HG03439 (cell line): ENCODE measurements at regions not wholly inside any gene's neighbourhood (a gene's known extent, or its start where the extent isn't known, plus 50 kb on each side); places are given as distances from the start of the nearest gene placed in this dataset.
"Not testable (repeated sequence)": the region's sequence is repeated elsewhere in the genome, so short reads cannot be mapped to it uniquely, and the experiment has no call there.

ENCODE experiments used
- ATAC-seq: cut with Tn5 transposase; IDR thresholded peaks from one replicate; pipeline ENCODE4 v1.9.1; 2021; ENCODE audit warnings: mild to moderate bottlenecking, moderate library complexity; ENCODE audit not compliant: unreplicated experiment

DNA sequence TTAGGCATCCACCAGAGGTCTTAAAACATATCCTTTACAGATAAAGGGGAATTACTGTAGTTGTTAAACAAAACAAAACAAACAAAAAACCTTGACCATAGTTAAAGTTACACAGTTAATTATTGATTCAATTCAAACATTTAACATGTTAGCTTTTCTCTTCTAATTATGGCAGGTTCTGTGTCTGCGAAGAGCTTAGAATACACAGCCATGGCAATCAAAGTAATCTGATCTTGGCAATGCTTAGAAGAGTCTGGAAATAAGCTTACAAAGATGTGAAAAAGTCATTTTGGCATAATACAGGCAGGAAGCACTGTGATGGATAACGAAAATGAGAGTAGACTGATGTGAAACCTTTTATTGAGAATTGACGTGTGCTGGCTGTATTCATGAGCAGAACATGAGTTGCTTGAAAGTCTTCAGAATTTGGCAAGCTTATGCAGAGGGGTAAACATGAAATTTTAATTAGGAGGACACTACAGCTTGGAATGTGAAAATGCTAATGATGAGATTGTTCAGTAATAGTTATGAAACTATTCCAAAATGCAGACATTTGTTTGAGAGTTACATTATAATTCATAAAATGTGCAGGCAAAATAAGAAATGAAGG is 629.6 kb downstream of the FSCB start:
- peak; percentile 61 for ATAC-seq

DNA sequence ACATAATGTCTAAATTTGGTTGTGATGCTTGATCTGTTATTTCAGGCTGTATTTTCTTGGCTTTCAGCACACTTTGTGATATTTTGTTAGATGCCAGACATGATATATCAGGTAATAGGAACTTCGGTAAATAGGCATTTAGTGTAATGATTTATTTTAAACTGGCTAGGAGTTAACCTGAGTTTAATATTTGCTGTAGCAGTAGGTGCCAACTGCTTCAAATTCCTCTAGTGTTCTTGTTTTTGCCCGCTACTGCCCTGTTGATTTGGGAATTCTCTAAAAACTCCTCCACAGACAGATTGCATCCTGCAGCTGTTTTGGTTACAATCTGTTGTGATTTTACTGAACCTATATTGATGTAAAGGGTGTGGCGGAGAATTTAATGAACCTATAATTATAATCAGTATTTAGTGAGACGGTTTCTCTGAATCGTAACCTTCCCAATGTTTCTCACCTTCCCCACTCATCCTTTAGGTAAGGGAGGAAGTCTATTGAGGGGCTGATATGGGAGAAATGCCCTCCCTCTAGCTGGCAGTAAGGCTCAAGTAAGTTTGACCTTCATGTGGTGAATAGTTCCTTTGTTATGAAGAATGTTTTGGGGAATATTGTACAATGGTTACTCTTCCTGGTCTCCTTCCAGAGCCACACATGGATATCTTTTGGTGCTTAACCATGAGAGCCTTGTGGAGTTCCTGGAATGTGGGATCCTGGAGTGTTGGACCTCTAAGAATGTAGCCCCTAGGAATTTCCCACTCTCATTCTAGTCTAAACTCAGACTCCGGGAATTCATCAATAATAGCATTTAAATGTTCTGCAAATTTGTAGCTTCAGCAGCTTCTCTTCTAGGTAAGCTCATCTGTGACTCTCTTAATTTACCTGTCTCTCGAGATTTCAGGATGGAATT is 634.1 kb downstream of the FSCB start:
- ATAC-seq = no peak

DNA sequence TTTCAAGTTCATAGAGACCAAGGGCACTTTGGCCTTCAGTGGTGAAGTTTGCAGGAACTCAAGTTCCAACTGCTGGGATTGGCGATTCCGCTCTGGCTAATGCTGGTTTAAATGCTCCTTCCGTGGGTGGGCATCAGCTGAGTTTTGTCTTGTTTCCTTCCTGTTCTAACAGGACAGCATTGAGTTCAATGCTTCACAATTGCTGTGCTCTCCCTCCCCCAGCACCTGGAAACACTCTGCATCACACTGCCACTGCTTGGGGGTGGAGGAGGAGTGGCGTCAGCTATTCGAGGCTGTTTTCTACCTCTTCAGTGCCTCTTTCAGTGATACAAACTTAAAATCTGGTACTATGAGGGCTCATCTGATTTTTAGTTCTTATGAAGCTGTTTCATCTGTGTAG is 634.9 kb downstream of the FSCB start:
- no peak for ATAC-seq

DNA sequence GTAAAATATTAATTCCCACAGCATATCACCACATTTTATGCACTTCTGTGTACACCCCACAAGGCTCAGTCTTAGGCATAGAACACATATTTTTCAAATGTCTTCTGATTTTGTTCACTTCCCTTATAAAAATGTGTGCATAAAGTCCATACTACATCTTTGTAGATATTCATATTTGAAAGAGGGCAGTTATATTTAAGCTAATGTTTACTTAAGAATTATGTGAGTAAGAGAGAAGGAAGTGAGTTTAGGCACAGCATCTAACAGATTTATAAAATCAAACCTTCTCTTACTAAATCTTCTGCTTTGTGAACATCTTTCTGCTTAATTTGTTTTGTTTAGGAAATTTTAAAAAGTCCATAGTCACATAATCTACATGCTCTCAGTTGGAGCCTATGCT is 648.1 kb downstream of the FSCB start:
- no peak for ATAC-seq

DNA sequence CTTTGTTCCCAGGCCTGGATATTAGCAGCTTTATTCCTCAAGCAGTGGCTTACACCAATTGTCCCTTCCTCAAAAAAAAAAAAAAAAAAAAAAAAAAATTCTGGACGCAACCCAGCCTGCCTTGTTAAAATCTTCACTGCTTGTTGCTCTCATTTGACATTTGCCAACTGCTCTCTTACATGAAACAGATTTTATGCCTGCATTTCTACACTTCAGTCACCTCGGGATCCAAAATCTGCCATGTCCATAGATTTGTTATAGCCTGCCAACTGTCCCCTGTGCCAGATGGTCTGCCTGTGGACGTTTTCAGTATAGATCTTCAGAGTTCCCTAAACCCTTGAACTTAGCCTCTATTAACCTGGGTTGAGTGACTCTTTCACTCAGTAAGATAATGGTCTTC is 651.5 kb downstream of the FSCB start:
- no peak for ATAC-seq

DNA sequence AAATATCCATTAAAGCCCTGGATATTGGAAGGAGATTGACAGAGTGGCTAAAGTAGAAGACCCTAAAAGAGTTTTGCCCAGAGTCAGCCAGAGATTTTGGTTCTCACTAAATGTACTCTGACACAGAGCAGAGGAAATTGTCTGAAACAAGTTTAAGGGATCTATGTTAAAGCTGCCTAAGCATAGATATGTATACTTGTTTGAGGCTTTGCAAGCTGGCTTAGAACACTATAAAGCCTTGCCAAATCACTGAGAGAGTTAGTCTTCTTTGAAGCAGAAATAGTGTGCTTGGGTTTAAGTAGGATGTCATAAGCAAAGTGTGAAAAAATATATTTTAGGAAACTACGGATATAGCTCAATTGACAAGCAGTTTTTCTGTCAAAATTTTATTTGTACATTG is 653.5 kb downstream of the FSCB start:
- ATAC-seq = no peak

DNA sequence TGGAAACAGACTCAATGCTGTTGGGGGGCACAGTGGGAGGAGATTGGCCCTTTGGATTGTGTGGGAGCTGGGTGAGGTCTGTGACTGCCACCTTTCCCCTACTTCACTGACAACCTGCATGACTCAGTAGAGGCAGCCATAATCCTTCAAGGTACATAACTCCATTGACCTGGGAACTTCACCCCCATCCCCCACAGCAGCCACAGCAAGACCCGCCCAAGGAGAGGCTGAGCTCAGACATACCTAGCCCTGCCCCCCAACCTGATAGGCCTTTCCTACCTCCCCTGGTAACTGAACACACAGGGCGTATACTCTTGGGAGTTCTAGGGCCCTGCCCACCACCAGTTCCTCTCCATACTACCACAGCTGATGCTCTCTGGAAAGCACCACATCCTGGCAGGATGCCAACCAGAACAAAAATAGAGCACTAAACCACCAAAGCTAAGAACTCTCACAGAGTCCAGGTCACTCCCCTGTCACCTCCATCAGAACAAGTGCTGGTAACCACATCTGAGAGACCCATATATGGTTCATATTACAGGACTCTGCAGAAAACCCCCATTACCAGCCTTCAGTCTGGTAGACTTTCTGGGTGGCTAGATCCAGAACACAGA is 703.9 kb downstream of the FSCB start:
- ATAC-seq = no peak

DNA sequence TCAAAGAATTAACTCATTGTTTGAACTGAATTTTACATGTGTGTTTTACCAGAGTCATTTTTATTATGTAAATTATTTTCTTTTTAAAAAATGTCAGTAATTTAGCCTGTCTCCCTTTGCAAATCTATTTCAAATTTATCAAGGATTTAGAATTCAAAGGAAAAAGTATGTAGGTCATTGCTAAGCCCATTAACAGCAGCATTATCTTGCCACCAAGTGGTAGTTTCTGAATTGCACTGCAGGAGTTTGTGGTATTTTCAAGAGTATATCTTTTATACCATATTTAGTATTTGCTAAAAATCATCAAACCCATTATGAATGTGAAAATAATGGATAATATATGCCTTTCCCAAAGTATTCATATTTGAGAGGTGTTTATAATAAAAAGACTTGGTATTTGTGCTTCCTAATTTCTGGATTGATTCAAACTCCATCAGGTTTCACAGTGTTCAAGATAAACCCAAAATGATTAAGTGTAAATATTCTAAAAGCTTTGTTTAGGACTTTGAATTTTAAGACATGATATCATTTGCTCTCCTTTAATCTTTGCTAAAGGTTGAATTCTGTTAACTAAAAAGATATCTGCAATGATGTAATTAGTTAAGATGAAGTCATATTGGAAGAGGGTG is 711.4 kb downstream of the FSCB start:
- ATAC-seq = no peak

DNA sequence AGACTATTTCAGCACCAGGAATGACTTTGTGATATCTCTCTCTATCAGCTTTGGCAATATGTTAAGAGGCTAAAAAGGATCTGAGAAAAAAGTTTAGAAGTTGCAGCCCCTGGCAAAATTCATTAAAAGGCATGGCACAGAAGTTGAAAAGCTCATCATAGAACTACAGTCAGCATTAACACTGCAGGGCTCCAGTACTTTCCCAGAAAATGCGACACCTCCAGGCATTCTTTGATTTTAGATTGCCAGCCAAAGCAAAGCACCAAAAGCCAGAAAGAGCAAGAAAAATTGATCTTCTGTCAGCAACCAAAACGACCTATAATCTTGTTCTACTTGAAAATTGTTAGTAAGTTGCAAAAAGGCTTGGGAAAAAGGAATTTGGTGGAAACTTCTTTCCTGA is 713.5 kb downstream of the FSCB start:
- ATAC-seq = no peak

DNA sequence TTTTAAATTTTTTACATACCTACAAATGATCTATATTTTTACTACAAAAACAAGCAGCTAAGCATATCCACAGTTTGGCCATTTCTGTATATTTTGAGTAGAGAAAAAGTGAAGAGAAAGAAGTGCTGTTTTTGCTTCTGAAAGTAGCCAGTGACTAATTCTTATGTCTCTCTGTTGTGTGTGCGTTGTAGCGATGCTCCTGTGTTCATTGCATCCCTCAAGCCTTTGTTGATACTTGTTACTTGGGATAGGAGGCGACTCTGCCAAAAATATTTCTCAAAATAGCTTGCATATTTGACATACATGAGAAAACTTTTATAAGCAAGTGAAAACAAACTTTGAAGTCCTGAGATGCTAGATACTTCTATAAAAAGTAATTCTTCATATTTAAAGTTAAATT is 714.1 kb downstream of the FSCB start:
- no peak for ATAC-seq

DNA sequence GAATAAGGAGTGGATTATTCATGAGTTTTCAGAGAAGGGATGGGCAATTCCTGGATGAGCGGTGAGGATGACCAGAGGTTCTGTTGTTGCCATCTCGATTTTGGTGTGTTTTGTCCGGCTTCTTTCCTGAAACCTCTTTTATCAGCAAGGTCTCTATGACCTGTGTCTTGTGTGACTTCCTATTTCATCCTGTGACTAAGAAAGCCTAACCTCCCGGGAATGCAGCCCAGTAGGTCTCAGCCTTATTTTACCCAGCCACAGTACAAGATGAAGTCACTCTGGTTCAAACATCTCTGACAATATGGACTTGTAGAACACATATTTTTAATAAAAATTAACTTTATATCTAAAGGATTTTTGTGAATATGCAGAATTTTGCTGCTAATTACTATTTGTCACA is 716.4 kb downstream of the FSCB start:
- no peak for ATAC-seq

DNA sequence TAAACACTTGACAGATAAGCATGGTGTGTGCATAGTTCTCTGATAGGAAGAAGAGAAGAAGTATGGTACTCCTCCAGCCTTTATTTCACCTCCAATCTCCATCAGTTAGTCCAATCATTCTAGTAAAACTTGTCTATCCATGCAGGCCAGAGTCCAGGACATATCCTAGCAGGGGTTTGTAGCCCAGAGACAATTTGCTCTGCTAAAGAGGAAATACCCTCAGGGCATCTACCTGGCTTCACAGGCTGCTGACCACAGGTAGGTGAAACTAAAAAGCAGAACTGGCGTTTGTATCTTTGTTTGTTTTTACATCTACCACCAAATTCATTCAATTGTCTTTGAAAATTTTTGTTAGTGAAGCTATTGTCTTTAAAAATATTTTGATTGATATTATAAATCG is 717.6 kb downstream of the FSCB start:
- no peak for ATAC-seq

DNA sequence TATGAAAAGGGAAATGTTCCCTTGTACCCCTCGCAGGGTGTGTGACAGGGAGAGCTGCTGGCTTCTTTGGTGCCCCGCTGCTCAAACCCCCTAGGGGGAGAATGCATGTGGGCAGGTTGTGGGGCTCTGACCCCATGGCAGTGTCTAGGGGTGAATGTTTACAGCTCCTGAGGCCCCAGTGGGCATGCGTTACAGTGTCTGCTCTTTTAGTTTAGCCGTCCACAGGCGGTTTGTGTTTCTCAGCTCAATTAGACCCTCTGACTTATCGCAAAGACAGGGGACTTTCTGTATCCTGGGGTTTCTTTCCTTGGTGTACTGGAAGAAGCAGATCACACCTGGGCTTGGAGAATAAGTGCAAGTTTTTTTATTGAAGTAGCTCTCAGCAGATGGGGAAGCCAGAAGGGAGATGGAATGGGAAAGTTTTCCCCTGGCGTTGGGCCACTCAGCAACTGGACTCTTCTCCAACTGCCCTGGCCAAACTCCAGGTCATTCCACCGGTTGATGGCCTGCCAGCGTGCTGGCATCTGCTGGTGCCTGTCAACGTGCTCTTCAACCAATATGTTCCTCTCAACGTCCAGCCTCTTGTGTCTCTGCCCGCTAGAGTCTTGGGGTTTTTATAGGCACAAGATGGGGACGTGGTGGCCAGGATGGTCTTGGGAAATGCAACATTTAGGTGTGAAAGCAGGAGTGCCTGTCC is 720.9 kb downstream of the FSCB start:
- ATAC-seq = no peak

DNA sequence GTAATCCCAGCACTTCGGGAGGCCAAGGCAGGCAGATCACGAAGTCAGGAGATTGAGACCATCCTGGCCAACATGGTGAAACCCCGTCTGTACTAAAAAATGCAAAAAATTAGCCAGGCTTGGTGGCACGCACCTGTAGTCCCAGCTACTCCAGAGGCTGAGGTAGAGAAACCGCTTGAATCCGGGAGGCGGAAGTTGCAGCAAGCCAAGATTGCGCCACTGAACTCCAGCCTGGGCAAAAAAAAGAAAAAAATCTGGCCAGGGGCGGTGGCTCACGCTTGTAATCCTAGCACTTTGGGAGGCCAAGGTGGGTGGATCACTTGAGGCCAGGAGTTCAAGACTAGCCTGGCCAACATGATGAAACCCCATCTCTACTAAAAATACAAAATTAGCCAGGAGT is 722.7 kb downstream of the FSCB start:
- not testable (repeated sequence) for ATAC-seq

DNA sequence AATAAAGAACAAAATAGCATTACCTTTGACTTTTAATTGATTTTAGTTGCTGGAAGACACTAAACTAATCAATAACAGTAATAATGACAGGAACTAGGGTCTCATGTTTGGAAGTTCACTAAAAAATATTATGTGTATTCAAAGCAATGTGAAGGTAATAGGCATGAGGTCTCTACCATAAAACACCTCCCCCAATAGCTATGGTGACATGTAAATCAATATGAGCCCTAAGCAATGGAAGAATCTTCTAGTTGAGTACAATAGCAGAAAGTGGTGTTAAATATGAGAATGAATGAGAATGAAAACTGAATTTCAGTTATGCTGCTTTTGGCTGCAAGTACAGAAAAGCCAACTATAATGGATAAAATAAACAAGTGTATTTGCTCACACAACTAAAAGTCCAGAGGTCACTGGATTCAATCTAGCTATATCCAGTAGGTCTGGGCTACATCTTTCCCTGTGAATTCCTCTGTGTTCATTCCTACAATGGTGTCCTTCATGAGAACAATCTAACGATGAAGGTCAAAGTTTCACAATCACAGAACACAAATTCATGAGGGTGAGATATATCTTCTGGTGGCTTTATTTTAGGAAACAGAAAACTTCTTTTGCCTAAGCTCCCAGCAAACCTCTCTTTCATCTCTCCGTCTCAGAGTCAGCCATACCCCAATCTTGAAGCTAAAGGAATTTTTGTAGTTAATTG is 728.0 kb downstream of the FSCB start:
- ATAC-seq = no peak

DNA sequence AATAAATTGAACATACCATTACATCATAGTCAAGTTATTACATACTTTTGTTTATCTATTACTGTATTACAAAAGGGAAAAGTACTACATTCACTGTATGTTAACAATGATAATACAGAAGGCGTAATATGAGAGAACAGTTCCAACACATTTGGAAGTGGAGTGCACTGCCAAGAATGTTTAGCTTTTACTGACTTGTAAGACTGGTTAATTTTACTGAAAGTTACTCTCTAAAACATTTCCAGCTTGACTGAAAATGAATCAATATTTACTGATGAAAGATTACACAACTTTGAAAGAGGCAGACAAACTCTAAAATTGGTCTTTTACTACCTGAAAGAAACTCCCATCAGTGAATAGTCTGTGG is 728.5 kb downstream of the FSCB start:
- ATAC-seq = no peak

DNA sequence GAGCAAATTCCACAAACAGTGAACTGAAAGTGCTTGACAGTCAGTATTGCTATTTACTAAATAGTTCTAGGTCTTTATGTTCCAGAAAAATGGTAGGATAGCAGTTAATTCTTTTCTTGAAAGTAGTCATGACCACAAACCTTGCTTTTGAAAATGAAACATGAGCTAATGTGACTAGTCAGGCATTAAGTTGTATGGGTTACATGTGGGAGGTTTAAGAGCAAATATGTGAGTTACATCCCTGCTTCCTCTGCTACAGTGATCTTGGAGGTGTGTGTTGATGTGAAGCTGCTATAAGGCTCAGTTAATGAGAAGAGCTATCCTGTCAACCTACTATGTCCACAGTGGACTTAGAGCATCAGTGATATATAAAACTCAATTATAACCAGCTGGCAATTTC is 741.6 kb downstream of the FSCB start:
- ATAC-seq = no peak

DNA sequence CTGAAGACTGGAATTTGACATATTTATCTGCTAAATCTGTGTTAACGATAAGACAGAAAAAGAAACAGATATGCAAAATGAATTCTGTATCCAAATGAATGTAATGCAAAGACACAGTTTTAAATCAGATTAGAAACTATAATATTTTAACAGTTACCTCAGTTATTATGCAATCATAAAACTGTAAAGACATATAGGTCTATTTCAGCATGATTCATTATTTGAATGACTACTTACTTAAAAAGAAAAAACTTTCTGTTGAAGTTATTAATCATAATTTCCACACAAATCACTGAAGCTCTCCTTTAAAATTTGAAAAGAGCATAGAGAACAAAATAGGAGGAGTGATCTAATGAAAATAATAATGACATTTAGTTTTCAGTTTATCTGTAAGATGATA is 742.6 kb downstream of the FSCB start:
- no peak for ATAC-seq

DNA sequence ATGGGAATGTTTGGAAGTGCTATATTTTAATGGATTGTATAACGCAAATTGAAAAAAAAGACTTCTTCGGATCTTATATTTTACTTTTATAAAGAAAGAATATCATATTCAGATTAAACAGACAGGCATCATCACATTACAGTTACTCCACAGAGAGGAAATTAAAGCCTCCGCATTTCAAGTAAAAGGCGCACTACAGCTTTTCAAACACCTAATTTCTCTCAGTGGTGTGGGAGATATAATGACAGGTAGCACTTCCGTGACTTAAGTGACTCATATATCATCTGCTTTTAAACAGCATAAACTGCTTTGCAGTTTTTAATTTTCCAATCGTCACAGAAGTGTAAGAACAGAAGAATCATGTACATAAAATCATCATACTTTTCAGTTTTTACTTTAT is 751.4 kb downstream of the FSCB start:
- ATAC-seq = no peak

DNA sequence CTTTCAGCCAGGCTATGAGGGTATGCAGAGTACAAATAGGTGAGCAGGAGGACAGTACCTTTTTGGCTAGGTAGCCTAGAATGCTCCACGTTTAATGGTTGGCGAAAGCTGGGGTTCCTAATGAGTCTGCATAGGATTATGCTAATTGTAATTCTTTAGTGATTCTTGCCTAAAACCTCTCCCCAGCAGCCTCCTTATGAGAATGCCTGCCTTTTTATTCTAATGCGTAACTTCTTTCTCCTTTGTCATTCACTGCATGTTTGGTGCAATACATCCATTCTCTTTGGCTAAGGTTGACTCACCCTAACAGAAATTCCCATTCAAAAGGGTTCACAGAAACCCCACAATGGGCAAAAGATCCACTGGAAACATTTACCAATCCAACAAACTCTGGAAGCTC is 752.2 kb downstream of the FSCB start:
- no peak for ATAC-seq

DNA sequence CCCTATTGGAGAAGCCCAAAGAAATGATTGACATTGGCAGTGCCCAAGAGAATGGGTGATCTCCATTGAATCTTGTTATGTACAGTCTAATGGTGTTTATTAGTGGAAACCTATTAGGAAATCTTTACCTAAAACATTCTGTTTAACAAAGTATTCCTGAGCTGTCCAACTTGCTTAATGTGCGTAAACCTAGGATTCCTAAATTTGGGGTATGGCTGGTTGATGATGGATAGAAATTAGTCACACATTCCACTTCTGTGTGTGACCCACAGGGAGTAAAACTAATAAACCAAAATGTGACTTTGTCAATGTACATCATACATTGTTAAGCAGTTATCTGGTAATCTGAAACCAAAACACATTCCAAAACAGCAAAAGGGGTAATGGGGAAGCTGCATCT is 761.3 kb downstream of the FSCB start:
- ATAC-seq = no peak
